Keratinocyte (primary cell): ENCODE measurements at regions not wholly inside any gene's neighbourhood (a gene's known extent, or its start where the extent isn't known, plus 50 kb on each side); places are given as distances from the start of the nearest gene placed in this dataset.

ENCODE experiments used
- EZH2 ChIP-seq: IDR thresholded peaks from one replicate; pipeline ENCODE4 v1.6.1; 2012; ENCODE audit warnings: inconsistent platforms, mild to moderate bottlenecking, low read length, moderate library complexity
- TF ChIP-seq, protein P1 (sequence below), 3 experiments: IDR thresholded peaks in 1 of 3; conservative IDR thresholded peaks in 1 of 3; optimal IDR thresholded peaks in 1 of 3; 2 replicates in 2 of 3; 3 replicates in 1 of 3; pipeline versions ENCODE3 to v1.5.1; 2011; ENCODE audit warnings: low read length in 3 of 3, mild to moderate bottlenecking in 3 of 3, moderate library complexity in 2 of 3, control low read depth in 1 of 3, inconsistent platforms in 1 of 3; ENCODE audit not compliant: insufficient read depth in 2 of 3; ENCODE audit errors: extremely low read depth in 1 of 3

GRCh38 chr13:26873386-26873698 lies 112.8 kb upstream of the GPR12 start:
- TF ChIP-seq, protein P1, sequence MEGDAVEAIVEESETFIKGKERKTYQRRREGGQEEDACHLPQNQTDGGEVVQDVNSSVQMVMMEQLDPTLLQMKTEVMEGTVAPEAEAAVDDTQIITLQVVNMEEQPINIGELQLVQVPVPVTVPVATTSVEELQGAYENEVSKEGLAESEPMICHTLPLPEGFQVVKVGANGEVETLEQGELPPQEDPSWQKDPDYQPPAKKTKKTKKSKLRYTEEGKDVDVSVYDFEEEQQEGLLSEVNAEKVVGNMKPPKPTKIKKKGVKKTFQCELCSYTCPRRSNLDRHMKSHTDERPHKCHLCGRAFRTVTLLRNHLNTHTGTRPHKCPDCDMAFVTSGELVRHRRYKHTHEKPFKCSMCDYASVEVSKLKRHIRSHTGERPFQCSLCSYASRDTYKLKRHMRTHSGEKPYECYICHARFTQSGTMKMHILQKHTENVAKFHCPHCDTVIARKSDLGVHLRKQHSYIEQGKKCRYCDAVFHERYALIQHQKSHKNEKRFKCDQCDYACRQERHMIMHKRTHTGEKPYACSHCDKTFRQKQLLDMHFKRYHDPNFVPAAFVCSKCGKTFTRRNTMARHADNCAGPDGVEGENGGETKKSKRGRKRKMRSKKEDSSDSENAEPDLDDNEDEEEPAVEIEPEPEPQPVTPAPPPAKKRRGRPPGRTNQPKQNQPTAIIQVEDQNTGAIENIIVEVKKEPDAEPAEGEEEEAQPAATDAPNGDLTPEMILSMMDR (optimal IDR thresholded peaks at IDR 0.05 in 1 of 3, IDR thresholded peaks at IDR 0.05 in 1 of 3, conservative IDR thresholded peaks at IDR 0.05 in 1 of 3; ENCODE audit: extremely low read depth in 1 of 3, insufficient read depth in 2 of 3, low read length in 3 of 3): no peak
- no peak for TF ChIP-seq EZH2
